ENCODE measurements at regions not wholly inside any gene's neighbourhood (a gene's known extent, or its start where the extent isn't known, plus 50 kb on each side); places are given as distances from the start of the nearest gene placed in this dataset.
"Not testable (repeated sequence)": the region's sequence is repeated elsewhere in the genome, so short reads cannot be mapped to it uniquely, and the experiment has no call there.

DNA sequence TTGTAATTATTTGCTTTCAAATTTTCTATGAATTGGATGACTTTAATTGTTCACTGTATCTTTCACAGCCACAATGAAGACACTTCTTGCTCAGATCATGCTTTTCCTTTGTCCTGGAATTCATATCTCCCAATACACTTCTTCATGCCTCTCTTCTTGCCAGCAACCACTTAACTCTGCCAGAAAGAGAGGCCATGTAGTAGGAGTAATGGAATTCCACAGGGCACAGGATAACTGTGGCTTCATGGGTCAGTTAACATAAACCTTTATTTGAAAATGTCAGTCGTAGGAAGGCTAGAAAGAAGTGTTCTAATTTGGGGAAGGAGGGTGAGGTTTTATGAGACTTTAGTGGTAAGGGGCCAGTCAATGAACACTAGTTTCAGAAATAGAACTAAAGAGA, 190.3 kb downstream of the TMEM167A start:
- DNase-seq = no peak

GRCh38 chr5:82885627-82886389, 191.4 kb downstream of the TMEM167A start:
- no peak for DNase-seq

GRCh38 chr5:82884821-82885471, 192.2 kb downstream of the TMEM167A start:
- no peak for DNase-seq

DNA sequence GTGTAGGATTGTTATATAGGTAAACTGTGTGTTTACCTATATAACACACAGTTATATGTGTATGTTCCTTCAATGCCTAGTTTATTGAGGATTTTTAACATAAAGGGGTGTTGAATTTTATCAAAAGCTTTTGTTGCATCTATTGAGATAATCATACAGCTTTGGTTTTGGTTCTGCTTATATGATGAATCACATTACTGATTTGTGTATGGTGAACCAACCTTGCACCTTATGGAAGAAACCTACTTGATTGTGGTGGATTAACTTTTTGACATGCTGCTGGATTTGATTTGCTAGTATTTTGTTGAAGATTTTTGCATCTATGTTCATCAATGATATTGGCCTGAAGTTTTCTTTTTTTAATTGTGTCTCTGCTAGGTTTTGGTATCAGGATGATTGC, 194.9 kb downstream of the TMEM167A start:
- no peak for DNase-seq

DNA sequence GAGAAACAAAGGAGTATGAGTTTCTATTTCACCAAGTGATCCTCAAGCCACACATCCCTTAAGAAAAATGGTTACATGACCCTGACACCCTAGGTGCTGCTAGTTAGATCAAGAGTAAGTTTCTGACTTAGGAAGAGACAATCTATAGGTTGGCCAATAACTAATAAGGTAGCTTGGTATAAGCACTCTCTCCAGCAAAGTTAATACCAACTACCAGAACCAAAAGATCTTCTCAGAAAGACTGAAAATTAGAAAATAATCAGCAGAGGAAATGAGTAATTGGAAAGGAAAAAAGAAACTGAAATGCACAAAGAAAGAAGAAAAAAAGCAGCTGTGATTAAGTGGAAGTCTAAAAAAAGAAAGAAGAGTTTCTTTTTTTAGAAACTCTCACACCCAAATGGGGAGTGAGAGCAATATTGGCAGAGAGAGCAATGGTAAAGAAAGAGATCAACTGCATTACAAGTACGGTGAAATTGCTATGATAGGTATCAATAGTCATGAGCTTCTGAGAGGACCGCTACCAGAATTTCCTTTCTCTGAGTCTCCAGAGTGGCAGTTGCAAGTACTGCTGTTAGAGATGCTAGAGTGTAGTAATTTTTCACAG, 195.5 kb downstream of the TMEM167A start:
- no peak for DNase-seq

DNA sequence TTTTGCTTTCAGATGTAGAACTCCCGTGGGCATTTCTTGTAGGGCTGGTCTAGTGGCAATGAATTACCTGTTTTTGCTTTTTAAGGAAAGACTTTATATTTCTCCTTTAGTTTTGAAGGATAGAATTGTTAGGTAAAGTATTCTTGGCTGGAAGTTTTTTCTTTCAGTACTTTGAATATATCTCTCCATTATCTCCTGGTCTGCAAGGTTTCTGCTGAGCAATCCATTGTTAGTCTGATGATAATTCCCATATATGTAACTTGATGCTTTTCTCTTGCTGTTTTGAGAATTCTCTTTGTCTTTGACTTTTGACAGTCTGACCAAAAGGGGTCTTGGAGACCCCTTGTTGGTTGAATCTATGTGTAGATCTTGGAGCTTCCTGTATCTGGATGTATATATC, 198.1 kb downstream of the TMEM167A start:
- no peak for DNase-seq

DNA sequence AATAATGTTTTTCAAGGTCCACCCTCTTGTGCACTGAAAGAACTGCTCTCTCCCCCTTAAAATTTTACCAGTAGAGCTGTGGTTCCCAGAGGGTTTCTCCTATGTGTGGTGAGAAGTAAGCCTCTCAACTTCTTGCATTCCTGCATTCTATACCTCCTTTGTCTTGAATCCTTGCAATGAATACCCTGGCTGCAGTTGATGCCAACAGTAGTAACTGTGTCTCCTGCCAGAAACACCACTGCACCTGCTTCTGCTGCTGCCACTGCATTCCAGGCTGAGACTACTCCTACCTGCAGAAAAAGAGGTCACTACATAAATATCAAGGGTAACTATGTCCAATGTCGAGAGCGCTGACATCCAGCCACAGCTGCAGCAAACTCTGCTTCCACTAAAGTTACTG, 203.7 kb downstream of the TMEM167A start:
- DNase-seq = no peak

DNA sequence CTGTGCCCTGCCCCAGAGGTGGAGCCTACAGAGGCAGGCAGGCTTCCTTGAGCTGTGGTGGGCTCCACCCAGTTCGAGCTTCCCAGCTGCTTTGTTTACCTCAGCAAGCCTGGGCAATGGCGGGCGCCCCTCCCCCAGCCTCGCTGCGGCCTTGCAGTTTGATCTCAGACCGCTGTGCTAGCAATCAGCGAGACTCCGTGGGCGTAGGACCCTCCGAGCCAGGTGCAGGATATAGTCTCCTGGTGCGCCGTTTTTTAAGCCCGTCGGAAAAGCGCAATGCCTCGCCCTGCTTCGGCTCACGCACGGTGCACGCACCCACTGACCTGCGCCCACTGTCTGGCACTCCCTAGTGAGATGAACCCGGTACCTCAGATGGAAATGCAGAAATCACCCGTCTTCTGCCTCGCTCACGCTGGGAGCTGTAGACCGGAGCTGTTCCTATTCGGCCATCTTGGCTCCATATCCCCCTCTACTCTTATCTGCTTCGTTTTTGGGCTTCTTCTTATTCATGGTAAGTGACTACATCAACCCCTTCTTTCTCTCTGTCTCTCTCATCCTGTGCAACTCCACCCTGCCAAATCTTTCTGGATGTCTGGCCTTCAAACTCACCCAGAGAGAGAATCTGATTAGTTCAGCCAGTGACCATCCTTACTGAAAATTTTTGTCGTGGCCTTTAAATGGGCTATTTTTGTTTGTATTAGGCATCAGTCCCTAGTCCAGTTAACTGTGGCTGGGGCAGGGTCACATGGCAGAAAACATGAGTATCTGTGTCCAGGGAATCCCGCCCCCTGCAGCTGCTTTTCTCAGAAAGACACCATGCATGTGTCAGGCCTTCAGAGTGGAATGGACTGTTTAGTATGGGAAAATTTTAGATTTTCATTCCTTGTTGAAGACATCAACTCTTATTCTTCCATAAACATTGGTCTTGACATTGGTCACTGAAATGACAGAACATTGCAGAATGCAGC, 204.6 kb downstream of the TMEM167A start:
- not testable (repeated sequence) for DNase-seq

DNA sequence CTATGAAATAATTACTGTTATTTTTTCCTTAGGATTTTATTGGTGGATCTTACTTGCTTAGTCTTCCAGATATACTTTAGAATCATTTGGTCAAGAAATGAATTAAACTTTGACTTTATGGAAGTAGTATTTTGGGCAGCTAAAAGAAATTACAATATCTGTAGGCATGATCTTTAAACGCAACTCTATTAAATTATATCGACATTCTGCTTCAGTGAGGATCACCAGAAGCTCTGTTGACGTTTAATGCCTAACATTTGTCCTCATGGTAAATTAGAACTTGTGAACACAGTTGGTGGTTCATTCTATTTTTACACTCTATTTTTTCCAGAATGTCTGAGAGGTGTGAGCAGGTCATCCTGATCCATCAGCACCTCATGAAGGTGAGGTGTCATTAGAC, 211.6 kb downstream of the TMEM167A start:
- no peak for DNase-seq

DNA sequence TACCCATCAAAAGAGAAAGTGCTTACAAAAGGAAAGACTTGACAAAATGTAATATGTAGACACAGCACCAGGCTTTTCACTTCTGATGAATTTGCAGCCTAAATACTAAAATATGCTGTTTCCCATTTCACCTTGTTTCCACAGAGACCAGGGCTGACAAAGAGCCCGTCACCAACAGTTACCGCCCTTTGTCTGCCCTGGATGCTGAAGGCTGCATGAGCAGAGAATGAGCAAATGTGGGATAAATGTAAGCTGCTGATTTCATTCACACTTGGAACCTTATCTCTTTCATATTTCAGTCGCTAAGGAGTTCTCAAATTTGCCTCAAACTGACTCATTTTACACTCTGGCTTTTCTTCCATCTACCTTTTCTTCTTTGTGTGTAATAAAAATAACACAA, 213.9 kb downstream of the TMEM167A start:
- DNase-seq = no peak

GRCh38 chr5:82862711-82863110, 214.5 kb downstream of the TMEM167A start:
- no peak for DNase-seq

- DNase-seq = no peak
Observed at GRCh38 chr5:82862261-82862660, 214.9 kb downstream of the TMEM167A start.

DNA sequence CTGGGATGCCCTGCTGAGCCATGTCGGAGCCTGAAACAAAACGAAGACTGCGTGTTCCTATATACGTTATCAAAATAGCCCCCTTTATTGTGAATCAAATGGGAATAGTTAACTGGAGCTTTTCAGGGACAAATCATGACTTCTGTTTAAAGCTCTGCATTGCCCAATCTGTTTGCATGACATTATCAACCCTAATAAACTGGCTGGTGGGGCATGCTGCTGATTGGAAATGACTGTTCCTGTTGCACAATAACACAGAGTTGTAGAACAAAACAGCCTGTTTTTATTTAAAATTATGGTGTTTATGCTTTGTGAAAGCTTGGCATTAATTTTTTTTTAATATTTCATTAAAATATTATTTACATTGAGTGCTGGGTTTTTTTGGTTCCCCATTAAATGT, 215.5 kb downstream of the TMEM167A start:
- no peak for DNase-seq

GRCh38 chr5:82859451-82860140, 217.6 kb downstream of the TMEM167A start:
- no peak for DNase-seq

GRCh38 chr5:82858151-82859025, 218.8 kb downstream of the TMEM167A start:
- DNase-seq = no peak

DNA sequence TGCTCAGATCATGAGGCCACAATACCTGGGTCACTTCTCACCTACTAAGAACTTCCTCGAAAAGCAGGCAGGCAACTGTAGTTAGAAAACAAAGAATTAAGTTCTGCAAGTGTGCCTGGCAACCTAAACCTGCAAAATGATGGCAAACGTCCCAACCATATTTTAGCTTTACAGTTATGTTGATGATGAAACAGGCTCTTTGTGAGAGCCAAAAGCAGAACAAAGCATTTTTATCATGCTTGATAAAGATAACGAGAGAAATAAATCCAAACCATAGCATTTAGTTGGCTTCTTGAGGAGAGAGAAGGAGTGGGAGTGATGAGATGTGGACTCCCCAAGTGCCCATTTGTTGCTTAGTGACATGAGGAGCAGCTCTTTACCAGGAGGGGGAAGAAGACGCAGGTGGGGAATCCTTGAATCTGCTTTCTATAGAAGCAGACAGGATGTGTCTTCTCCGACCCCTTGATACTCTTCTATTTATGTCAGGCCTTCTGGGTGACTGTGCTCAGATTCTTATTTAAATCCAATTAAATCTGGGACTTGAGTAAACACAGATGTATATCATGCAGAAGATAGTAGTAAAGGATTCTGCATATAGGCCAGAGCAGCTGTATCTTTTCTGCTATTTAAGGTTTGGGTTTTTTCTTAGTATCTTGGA, 221.2 kb downstream of the TMEM167A start:
- no peak for DNase-seq

DNA sequence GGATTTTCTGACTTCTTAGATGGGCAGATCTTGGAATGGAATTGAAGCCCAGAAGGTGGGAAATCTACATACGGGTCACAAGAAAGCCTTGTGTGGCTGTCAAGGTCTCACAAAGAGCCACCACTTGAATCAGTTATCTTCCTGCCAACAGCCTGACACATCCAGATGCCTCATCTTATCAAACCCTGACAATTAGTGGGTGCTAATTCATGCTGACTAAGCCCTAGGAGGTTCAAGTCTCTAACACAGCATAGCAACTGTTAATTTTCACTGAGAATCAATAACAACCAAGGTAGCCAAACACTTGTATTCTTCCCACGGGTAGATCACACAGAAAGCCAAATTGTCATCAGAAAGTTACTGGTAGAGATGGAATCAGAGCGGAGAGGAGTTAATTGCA, 222.2 kb downstream of the TMEM167A start:
- no peak for DNase-seq

DNA sequence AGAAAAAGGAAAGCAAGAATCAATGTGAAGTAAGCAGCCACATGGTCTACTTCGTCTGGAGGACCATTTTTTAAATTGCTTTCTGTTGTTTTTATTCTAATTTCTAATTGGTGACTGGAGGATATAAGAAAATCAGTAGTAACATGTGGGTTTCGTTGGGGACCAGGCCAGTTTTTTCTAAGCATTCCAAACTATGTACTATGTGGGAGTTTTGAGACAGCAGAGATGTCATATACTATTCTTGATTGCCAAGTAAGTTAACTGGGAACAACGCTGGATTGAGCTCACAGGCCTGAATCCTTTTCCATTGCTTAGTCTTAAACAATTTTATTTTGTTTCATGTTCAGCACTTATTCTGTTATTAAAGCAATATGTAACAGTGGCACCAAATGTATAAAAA, 225.7 kb downstream of the TMEM167A start:
- DNase-seq = no peak

DNA sequence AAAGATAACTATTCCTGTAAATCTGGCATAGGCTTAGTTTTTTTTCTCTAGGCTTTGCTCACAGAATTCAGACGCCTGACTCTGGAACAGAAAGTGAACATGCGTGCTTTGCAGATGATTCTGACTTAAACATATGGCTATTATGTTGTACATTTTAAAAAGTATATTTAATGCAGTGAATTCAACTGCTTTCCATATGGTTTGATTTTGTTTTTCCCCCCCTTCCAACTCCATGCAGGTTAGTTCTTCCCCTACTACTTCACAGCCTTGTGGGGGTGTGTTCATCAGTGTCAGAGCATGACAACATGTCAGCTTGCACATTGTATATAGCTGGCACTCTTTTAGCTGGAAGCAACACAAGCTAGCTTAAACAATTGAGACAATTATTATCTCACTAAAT, 226.8 kb downstream of the TMEM167A start:
- DNase-seq = no peak

GRCh38 chr5:82849885-82850284, 227.3 kb downstream of the TMEM167A start:
- no peak for DNase-seq

- DNase-seq = no peak
Observed at GRCh38 chr5:82847562-82847961, 229.6 kb downstream of the TMEM167A start.

All from NCI-H1048 (cell line).